ENCODE measurements at regions not wholly inside any gene's neighbourhood (a gene's known extent, or its start where the extent isn't known, plus 50 kb on each side); places are given as distances from the start of the nearest gene placed in this dataset.
"Not testable (repeated sequence)": the region's sequence is repeated elsewhere in the genome, so short reads cannot be mapped to it uniquely, and the experiment has no call there.

- Histone ChIP-seq H3K79me1 (ENCODE audit: insufficient read depth, low read depth, low read length, poor library complexity, severe bottlenecking) (no peaks in the 10 kb centered on the region), H2AFZ (ENCODE audit: low read length) (no peak overlapping the region), H4K20me1 (ENCODE audit: control insufficient read depth, insufficient read depth, insufficient read length) (no peaks in the 10 kb centered on the region), H3K18ac (ENCODE audit: insufficient read length, low read depth, low read length) (no peak overlapping the region), H2BK12ac (ENCODE audit: insufficient read length, low read depth, low read length) (no peak overlapping the region), H3K9me3 (ENCODE audit: control insufficient read depth, low read depth, low read length) (no peaks in the 10 kb centered on the region), H3K27ac (ENCODE audit: insufficient read length, low read depth, low read length) (no peak overlapping the region), H3K27me3 (ENCODE audit: insufficient read depth, low read length) (no peaks in the 10 kb centered on the region), H3K4me2 (ENCODE audit: insufficient read depth, insufficient read length, low read length) (no peak overlapping the region), H2AK5ac (ENCODE audit: insufficient read length, low read length) (no peak overlapping the region), H2BK20ac (ENCODE audit: low read depth, low read length, poor library complexity, severe bottlenecking) (no peak overlapping the region), H3K23me2 (ENCODE audit: insufficient read length, low read depth, low read length, poor library complexity, severe bottlenecking) (no peaks in the 10 kb centered on the region), H3K79me2 (ENCODE audit: insufficient read depth, low read length) (no peaks in the 10 kb centered on the region), H3K9ac (ENCODE audit: extremely low read depth, insufficient read length, low read length) (no peak overlapping the region), H2BK120ac (ENCODE audit: low read depth, low read length, poor library complexity, severe bottlenecking) (no peak overlapping the region), H3K23ac (ENCODE audit: insufficient read length, low read depth, low read length) (no peak overlapping the region), H3K56ac (ENCODE audit: insufficient read length, low read depth, low read length) (no peak overlapping the region), H4K5ac (ENCODE audit: insufficient read length, low read depth, low read length) (no peak overlapping the region), H3T11ph (ENCODE audit: low read length) (no peak overlapping the region), H3K14ac (ENCODE audit: insufficient read depth, low read length) (no peak overlapping the region), H4K8ac (replicated peaks; ENCODE audit: insufficient read length, low read depth, low read length) (no peak overlapping the region), H4K91ac (ENCODE audit: insufficient read length, low read depth, low read length) (no peak overlapping the region), H3K4me1 (ENCODE audit: insufficient read depth, low read length) (no peaks in the 10 kb centered on the region), H3K4ac (ENCODE audit: low read depth, low read length) (no peak overlapping the region), H2BK15ac (ENCODE audit: low read depth, low read length) (no peak overlapping the region), H2BK5ac (ENCODE audit: insufficient read length, low read length) (no peak overlapping the region)
- no CpG with 5 or more reads among the region's 3 CpGs for WGBS (ENCODE audit: extremely low coverage, insufficient read length, low lambda C conversion rate)
- Mint-ChIP-seq H3K9me3 (peaks cover 6 to 9% of the 10 kb centered on the region in 2 experiments), H3K27ac (no peak overlapping the region), H3K4me1 (peaks cover 0 to 2% of the 10 kb centered on the region in 2 experiments; a peak in 2 of 4 replicates), H3K4me3 (no peak overlapping the region), H3K27me3 (ENCODE audit: low read depth) (no peaks in the 10 kb centered on the region), H3K36me3 (ENCODE audit: insufficient read depth in 1 of 3, low read depth in 3 of 3) (peaks cover 0 to 5% (median 1%) of the 10 kb centered on the region in 3 experiments; a peak in 5 of 7 replicates)
- TF ChIP-seq, protein P1, sequence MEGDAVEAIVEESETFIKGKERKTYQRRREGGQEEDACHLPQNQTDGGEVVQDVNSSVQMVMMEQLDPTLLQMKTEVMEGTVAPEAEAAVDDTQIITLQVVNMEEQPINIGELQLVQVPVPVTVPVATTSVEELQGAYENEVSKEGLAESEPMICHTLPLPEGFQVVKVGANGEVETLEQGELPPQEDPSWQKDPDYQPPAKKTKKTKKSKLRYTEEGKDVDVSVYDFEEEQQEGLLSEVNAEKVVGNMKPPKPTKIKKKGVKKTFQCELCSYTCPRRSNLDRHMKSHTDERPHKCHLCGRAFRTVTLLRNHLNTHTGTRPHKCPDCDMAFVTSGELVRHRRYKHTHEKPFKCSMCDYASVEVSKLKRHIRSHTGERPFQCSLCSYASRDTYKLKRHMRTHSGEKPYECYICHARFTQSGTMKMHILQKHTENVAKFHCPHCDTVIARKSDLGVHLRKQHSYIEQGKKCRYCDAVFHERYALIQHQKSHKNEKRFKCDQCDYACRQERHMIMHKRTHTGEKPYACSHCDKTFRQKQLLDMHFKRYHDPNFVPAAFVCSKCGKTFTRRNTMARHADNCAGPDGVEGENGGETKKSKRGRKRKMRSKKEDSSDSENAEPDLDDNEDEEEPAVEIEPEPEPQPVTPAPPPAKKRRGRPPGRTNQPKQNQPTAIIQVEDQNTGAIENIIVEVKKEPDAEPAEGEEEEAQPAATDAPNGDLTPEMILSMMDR (conservative IDR thresholded peaks at IDR 0.05), result peak; percentile 42
- no peak for DNase-seq
These were observed 143.2 kb upstream of the KYNU start for GRCh38 chr2:142734231-142734630.

GRCh38 chr2:142729814-142730213 lies 147.7 kb upstream of the KYNU start:
- H3K9me3 Mint-ChIP-seq, result peaks cover 26 to 28% of the 10 kb centered on the region in 2 experiments
- H4K20me1 ChIP-seq (ENCODE audit: control insufficient read depth, insufficient read depth, insufficient read length); H2BK15ac ChIP-seq (ENCODE audit: low read depth, low read length); H3K18ac ChIP-seq (ENCODE audit: insufficient read length, low read depth, low read length); H2BK120ac ChIP-seq (ENCODE audit: low read depth, low read length, poor library complexity, severe bottlenecking); H2AK5ac ChIP-seq (ENCODE audit: insufficient read length, low read length); H3K23me2 ChIP-seq (ENCODE audit: insufficient read length, low read depth, low read length, poor library complexity, severe bottlenecking); H3K79me2 ChIP-seq (ENCODE audit: insufficient read depth, low read length); H3K9me3 ChIP-seq (ENCODE audit: control insufficient read depth, low read depth, low read length); H3K9ac ChIP-seq (ENCODE audit: extremely low read depth, insufficient read length, low read length); H4K8ac ChIP-seq (replicated peaks; ENCODE audit: insufficient read length, low read depth, low read length); H2BK20ac ChIP-seq (ENCODE audit: low read depth, low read length, poor library complexity, severe bottlenecking); H3K27ac ChIP-seq (ENCODE audit: insufficient read length, low read depth, low read length); H3K14ac ChIP-seq (ENCODE audit: insufficient read depth, low read length); H3K27me3 ChIP-seq (ENCODE audit: insufficient read depth, low read length); H3K56ac ChIP-seq (ENCODE audit: insufficient read length, low read depth, low read length); H3K4me1 Mint-ChIP-seq; H4K91ac ChIP-seq (ENCODE audit: insufficient read length, low read depth, low read length); H3K27ac Mint-ChIP-seq; H4K5ac ChIP-seq (ENCODE audit: insufficient read length, low read depth, low read length); H2AFZ ChIP-seq (ENCODE audit: low read length); H2BK12ac ChIP-seq (ENCODE audit: insufficient read length, low read depth, low read length); DNase-seq; H2BK5ac ChIP-seq (ENCODE audit: insufficient read length, low read length); H3K4me3 Mint-ChIP-seq; H3K79me1 ChIP-seq (ENCODE audit: insufficient read depth, low read depth, low read length, poor library complexity, severe bottlenecking); H3K23ac ChIP-seq (ENCODE audit: insufficient read length, low read depth, low read length); H3K27me3 Mint-ChIP-seq (ENCODE audit: low read depth); H3K4me2 ChIP-seq (ENCODE audit: insufficient read depth, insufficient read length, low read length); H3K4me1 ChIP-seq (ENCODE audit: insufficient read depth, low read length); H3K4ac ChIP-seq (ENCODE audit: low read depth, low read length); H3T11ph ChIP-seq (ENCODE audit: low read length): not testable (repeated sequence)
- no CpG with 5 or more reads among the region's 1 CpG for WGBS (ENCODE audit: extremely low coverage, insufficient read length, low lambda C conversion rate)
- H3K36me3 Mint-ChIP-seq (ENCODE audit: insufficient read depth in 1 of 3, low read depth in 3 of 3), result peaks cover 15 to 24% (median 21%) of the 10 kb centered on the region in 3 experiments

All from H9 (cell line).